ENCODE measurements at regions not wholly inside any gene's neighbourhood (a gene's known extent, or its start where the extent isn't known, plus 50 kb on each side); places are given as distances from the start of the nearest gene placed in this dataset.

DNA sequence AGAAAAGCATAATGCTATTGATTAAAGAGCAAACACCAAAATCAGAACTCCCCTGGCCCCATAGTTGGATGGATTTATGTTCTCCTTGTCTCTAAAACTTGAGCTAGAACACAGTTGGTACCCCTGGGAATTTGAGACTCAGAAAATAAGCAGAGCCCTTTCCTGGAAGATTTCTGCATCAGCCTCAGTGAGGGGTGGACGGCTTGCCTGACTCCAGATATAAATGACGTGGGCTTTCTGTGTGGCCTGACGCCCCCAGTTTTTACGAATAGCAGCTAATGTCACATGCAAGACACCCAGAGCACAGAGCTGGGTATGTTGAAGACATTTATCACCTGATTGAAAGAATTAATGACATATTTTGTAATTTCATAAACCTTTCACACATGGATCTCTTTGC, 130.8 kb downstream of the TRIM29 start:
- no peaks in the 10 kb centered on the region for H3K36me3 ChIP-seq (ENCODE audit: control insufficient read depth in 2 of 2, insufficient read depth in 2 of 2, low read length in 1 of 2)
- 89 to 90% methylated on average over 4 of the region's 4 CpGs for WGBS, 2 donors
- H3K27me3 ChIP-seq (ENCODE audit: control insufficient read depth in 1 of 2, insufficient read depth in 2 of 2, low read length in 2 of 2) = no peaks in the 10 kb centered on the region
- no peak overlapping the region for H3K4me3 ChIP-seq (ENCODE audit: low read depth in 1 of 2, low read length in 2 of 2)
- no peaks in the 10 kb centered on the region for H3K9me3 ChIP-seq (ENCODE audit: control insufficient read depth in 2 of 2, insufficient read depth in 1 of 2, low read depth in 1 of 2, low read length in 1 of 2)
- H3K27ac ChIP-seq (ENCODE audit: low read depth in 2 of 2, low read length in 1 of 2) = no peak overlapping the region
- H3K4me1 ChIP-seq (ENCODE audit: control insufficient read depth in 2 of 2, insufficient read depth in 2 of 2, low read length in 1 of 2) = peaks cover 0 to 14% of the 10 kb centered on the region in 2 donors

DNA sequence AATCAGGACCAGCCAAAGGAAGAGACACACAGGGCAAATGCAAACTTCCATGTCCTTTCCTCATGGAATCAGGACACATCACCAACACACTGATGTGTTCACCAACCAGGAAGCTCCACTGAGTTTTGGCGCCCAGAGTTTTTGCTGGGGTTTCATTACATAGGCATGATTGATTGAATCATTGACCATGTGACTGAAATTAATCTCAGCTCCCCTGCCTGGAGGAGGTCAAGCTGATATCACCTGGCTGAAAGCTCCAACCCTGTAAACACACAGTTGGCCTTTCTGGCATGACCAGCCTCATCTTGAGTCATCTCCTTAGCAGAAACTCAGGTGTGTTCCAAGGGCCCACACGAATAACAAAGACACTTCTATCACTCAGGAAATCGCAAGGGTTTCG, 133.2 kb downstream of the TRIM29 start:
- WGBS, 2 donors = 61 to 80% methylated on average over 4 of the region's 4 CpGs
- H3K4me1 ChIP-seq (ENCODE audit: control insufficient read depth in 2 of 2, insufficient read depth in 2 of 2, low read length in 1 of 2) = peaks cover 0 to 2% of the 10 kb centered on the region in 2 donors
- no peaks in the 10 kb centered on the region for H3K9me3 ChIP-seq (ENCODE audit: control insufficient read depth in 2 of 2, insufficient read depth in 1 of 2, low read depth in 1 of 2, low read length in 1 of 2)
- no peaks in the 10 kb centered on the region for H3K27me3 ChIP-seq (ENCODE audit: control insufficient read depth in 1 of 2, insufficient read depth in 2 of 2, low read length in 2 of 2)
- H3K36me3 ChIP-seq (ENCODE audit: control insufficient read depth in 2 of 2, insufficient read depth in 2 of 2, low read length in 1 of 2) = no peaks in the 10 kb centered on the region
- no peak overlapping the region for H3K27ac ChIP-seq (ENCODE audit: low read depth in 2 of 2, low read length in 1 of 2)
- no peak overlapping the region for H3K4me3 ChIP-seq (ENCODE audit: low read depth in 1 of 2, low read length in 2 of 2)

DNA sequence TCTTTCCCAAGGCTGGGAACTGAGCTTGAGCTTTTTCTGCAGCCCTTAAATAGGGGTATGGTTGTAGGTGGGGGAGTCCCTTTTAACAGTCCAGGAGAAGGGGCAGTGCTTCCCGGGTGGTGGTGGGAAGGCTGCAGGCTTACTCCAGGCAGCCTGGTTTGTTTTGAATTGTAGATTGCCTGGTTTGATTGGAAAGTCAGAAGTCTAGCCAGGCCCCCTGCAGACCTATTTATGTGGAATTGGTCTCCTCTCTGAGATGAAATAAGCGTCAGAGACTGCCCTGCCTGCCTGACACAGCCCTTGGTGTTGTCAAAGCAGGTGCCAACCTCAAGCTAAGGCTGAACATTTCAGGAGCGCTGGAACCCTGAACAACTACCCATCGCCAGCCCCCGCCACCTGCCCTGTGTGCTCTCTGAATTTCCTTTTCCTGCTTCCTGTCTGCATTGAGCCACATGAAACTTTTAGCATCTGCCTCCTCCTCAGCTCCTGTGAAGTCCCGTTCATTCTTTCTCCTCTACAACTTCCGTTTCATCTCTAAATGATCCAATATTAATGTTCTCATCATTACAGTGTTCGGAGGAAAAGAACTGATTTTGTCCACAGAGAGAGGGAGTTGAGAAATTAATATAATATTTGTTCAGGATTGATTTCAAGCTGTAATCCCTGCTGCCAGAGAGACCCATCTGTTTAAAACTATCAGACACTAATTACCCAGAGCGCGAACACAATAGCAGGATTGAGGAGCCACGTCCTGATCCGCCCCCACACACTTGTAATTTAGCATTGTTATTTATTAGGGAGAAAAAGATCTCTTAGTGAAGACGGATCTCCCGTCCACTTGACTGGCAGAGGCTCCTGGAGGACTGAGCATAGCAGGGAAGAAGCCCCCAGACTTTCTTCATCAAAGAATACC, 136.5 kb downstream of the TRIM29 start:
- Histone ChIP-seq H3K27ac (ENCODE audit: low read depth in 2 of 2, low read length in 1 of 2) (no peak overlapping the region), H3K4me3 (ENCODE audit: low read depth in 1 of 2, low read length in 2 of 2) (no peak overlapping the region), H3K27me3 (ENCODE audit: control insufficient read depth in 1 of 2, insufficient read depth in 2 of 2, low read length in 2 of 2) (no peaks in the 10 kb centered on the region), H3K36me3 (ENCODE audit: control insufficient read depth in 2 of 2, insufficient read depth in 2 of 2, low read length in 1 of 2) (no peaks in the 10 kb centered on the region), H3K9me3 (ENCODE audit: control insufficient read depth in 2 of 2, insufficient read depth in 1 of 2, low read depth in 1 of 2, low read length in 1 of 2) (no peaks in the 10 kb centered on the region), H3K4me1 (ENCODE audit: control insufficient read depth in 2 of 2, insufficient read depth in 2 of 2, low read length in 1 of 2) (no peaks in the 10 kb centered on the region)
- 49 to 56% methylated on average over 14 of the region's 14 CpGs for WGBS, 2 donors

DNA sequence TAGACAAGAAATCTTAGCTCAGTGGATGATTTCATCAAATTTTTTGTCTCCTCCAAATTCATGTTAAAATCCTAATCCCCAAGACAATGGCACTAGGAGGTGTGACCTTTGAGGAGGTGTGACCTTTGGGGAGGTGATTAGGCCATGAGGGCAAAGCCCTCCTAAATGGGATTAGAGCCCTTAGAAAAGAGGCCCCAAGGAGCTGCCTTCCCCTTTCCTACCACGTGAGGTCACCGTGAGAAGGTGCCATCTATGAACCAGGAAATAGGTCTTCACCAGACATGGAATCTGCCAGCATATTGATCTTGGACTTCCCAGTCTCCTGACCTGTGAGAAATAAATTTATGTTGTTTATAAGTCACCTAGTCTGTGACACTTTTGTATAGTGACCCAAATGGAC, 138.7 kb downstream of the TRIM29 start:
- H3K27ac ChIP-seq (ENCODE audit: low read depth in 2 of 2, low read length in 1 of 2) = no peak overlapping the region
- H3K36me3 ChIP-seq (ENCODE audit: control insufficient read depth in 2 of 2, insufficient read depth in 2 of 2, low read length in 1 of 2) = no peaks in the 10 kb centered on the region
- WGBS, 2 donors = 60 to 78% methylated on average over 2 of the region's 2 CpGs
- H3K27me3 ChIP-seq (ENCODE audit: control insufficient read depth in 1 of 2, insufficient read depth in 2 of 2, low read length in 2 of 2) = no peaks in the 10 kb centered on the region
- peaks cover 2 to 6% of the 10 kb centered on the region in 2 donors for H3K4me1 ChIP-seq (ENCODE audit: control insufficient read depth in 2 of 2, insufficient read depth in 2 of 2, low read length in 1 of 2)
- no peak overlapping the region for H3K4me3 ChIP-seq (ENCODE audit: low read depth in 1 of 2, low read length in 2 of 2)
- no peaks in the 10 kb centered on the region for H3K9me3 ChIP-seq (ENCODE audit: control insufficient read depth in 2 of 2, insufficient read depth in 1 of 2, low read depth in 1 of 2, low read length in 1 of 2)

DNA sequence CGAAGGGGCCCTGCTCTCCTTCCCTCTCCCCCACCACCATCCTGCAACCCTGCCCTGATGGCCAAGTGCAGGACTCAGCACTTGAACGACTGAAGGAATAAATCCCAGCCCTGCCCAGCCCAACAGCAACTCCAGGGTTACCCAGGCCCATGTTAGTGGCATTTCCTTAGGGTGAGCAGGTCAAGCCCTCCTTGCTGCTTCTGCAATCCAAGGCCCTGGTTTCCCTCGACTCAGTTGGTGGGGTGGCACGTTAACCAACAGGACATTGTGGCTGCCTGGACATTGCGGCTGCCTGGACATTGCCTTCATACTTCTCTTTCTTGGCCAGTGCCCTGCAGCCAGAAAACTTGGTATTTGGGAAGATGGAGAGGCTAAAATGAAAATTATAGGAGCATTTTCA, 141.4 kb downstream of the TRIM29 start:
- Histone ChIP-seq H3K4me1 (ENCODE audit: control insufficient read depth in 2 of 2, insufficient read depth in 2 of 2, low read length in 1 of 2) (peaks cover 2 to 21% of the 10 kb centered on the region in 2 donors), H3K27me3 (ENCODE audit: control insufficient read depth in 1 of 2, insufficient read depth in 2 of 2, low read length in 2 of 2) (no peaks in the 10 kb centered on the region), H3K36me3 (ENCODE audit: control insufficient read depth in 2 of 2, insufficient read depth in 2 of 2, low read length in 1 of 2) (no peaks in the 10 kb centered on the region), H3K9me3 (ENCODE audit: control insufficient read depth in 2 of 2, insufficient read depth in 1 of 2, low read depth in 1 of 2, low read length in 1 of 2) (no peaks in the 10 kb centered on the region), H3K4me3 (ENCODE audit: low read depth in 1 of 2, low read length in 2 of 2) (no peak overlapping the region), H3K27ac (ENCODE audit: low read depth in 2 of 2, low read length in 1 of 2) (no peak overlapping the region)
- WGBS, 2 donors = 77 to 78% methylated on average over 5 of the region's 5 CpGs

DNA sequence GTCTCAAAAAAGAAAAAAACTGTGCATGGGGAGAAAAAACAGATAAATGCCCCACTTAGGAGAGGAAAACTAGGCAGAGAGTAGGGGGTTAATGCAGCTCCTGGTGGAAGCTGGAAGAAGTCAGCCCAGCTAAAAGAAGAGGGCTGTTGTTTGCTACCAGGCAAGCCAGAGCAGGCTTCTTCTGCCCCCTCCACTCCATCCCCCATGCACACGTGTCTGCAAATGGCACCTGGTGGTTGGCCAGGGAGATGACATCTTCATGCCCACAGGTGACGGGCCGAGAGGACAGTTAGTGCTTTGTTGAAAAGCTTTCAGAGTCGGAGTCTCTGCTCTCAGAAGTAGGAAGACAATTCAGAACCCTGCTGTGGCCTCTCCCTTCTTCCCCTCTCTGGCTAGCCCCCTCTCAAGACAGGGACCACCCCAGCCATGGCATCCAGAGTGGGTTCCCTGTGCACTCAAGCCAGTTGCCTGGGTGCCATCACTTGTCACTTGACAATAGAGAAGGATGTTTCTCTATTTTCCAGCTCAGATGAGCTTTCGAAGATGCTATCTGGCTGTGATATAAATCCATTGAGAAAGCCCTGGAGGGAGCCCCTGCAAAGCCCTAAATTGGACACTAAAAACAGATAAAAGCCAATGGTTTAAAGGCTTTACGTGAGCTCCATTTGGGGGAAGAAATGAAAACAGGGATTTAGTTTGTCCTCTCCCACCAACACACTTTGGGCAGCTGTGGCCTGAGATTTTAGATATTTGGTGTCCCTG, 142.0 kb downstream of the TRIM29 start:
- Histone ChIP-seq H3K36me3 (ENCODE audit: control insufficient read depth in 2 of 2, insufficient read depth in 2 of 2, low read length in 1 of 2) (no peaks in the 10 kb centered on the region), H3K4me1 (ENCODE audit: control insufficient read depth in 2 of 2, insufficient read depth in 2 of 2, low read length in 1 of 2) (peaks cover 3 to 24% of the 10 kb centered on the region in 2 donors), H3K9me3 (ENCODE audit: control insufficient read depth in 2 of 2, insufficient read depth in 1 of 2, low read depth in 1 of 2, low read length in 1 of 2) (no peaks in the 10 kb centered on the region), H3K27ac (ENCODE audit: low read depth in 2 of 2, low read length in 1 of 2) (no peak overlapping the region), H3K27me3 (ENCODE audit: control insufficient read depth in 1 of 2, insufficient read depth in 2 of 2, low read length in 2 of 2) (no peaks in the 10 kb centered on the region), H3K4me3 (ENCODE audit: low read depth in 1 of 2, low read length in 2 of 2) (no peak overlapping the region)
- 52 to 68% methylated on average over 6 of the region's 6 CpGs for WGBS, 2 donors

- Histone ChIP-seq H3K36me3 (ENCODE audit: control insufficient read depth in 2 of 2, insufficient read depth in 2 of 2, low read length in 1 of 2) (no peaks in the 10 kb centered on the region), H3K27ac (ENCODE audit: low read depth in 2 of 2, low read length in 1 of 2) (peak overlapping the region; percentile 81 to 83), H3K4me1 (ENCODE audit: control insufficient read depth in 2 of 2, insufficient read depth in 2 of 2, low read length in 1 of 2) (peaks cover 8 to 27% of the 10 kb centered on the region in 2 donors), H3K27me3 (ENCODE audit: control insufficient read depth in 1 of 2, insufficient read depth in 2 of 2, low read length in 2 of 2) (no peaks in the 10 kb centered on the region), H3K4me3 (ENCODE audit: low read depth in 1 of 2, low read length in 2 of 2) (no peak overlapping the region), H3K9me3 (ENCODE audit: control insufficient read depth in 2 of 2, insufficient read depth in 1 of 2, low read depth in 1 of 2, low read length in 1 of 2) (no peaks in the 10 kb centered on the region)
- WGBS, 2 donors = 35 to 45% methylated on average over 4 of the region's 4 CpGs
Observed at GRCh38 chr11:119993722-119994121, 144.2 kb downstream of the TRIM29 start.

DNA sequence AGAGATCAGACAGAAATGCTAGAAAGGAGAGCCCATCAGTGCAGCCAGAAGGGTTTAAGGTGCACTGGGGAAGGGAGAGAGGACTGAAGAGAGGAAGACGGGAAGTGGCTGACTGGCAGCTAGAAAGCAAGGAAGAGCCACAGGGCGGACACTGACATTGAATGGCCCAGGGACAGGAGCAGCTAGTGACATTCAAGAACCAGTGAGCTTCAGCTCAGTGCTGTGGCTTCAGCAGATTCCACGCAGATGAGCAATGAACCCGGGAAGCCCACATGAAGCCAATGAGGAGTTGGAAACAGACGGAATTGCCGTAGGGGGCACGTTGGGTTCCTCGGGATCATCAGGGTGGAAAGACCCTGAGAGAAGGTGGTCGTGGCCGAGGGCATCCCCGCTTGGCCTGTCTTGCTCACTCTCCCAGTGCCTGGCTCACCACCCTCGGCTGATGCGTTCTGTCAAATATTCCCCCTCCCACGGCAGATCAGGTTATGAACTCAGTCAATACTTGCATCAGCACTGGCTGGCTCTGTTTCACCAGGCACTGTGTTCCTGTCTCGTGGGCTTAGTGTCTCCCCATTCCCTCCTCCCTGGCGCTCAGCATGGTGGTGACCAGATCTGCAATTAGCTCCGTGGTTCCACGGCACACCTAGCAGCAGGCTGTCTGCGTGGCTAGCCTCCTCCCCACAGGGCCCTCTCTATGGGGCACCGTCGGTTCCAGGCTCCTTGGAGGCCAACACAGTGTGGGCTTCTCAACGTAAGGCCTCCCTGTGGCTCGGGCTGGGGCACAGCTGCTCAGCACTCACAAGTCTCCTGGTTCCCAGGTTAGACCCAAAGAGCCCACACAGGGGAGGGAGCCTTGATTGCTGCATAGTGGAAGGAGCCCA, 145.5 kb downstream of the TRIM29 start:
- 83 to 86% methylated on average over 23 of the region's 23 CpGs for WGBS, 2 donors
- H3K27ac ChIP-seq (ENCODE audit: low read depth in 2 of 2, low read length in 1 of 2) = no peak overlapping the region

GRCh38 chr11:119991669-119992068, 146.2 kb downstream of the TRIM29 start:
- H3K27ac ChIP-seq (ENCODE audit: low read depth in 2 of 2, low read length in 1 of 2) = no peak overlapping the region
- 68 to 78% methylated on average over 3 of the region's 3 CpGs for WGBS, 2 donors
- peaks cover 8 to 27% of the 10 kb centered on the region in 2 donors for H3K4me1 ChIP-seq (ENCODE audit: control insufficient read depth in 2 of 2, insufficient read depth in 2 of 2, low read length in 1 of 2)
- H3K36me3 ChIP-seq (ENCODE audit: control insufficient read depth in 2 of 2, insufficient read depth in 2 of 2, low read length in 1 of 2) = no peaks in the 10 kb centered on the region
- H3K9me3 ChIP-seq (ENCODE audit: control insufficient read depth in 2 of 2, insufficient read depth in 1 of 2, low read depth in 1 of 2, low read length in 1 of 2) = no peaks in the 10 kb centered on the region
- no peak overlapping the region for H3K4me3 ChIP-seq (ENCODE audit: low read depth in 1 of 2, low read length in 2 of 2)
- H3K27me3 ChIP-seq (ENCODE audit: control insufficient read depth in 1 of 2, insufficient read depth in 2 of 2, low read length in 2 of 2) = no peaks in the 10 kb centered on the region

More for the DNA sequence above, 145.5 kb downstream of the TRIM29 start:
- Histone ChIP-seq H3K27me3 (ENCODE audit: control insufficient read depth in 1 of 2, insufficient read depth in 2 of 2, low read length in 2 of 2) (no peaks in the 10 kb centered on the region), H3K9me3 (ENCODE audit: control insufficient read depth in 2 of 2, insufficient read depth in 1 of 2, low read depth in 1 of 2, low read length in 1 of 2) (no peaks in the 10 kb centered on the region), H3K36me3 (ENCODE audit: control insufficient read depth in 2 of 2, insufficient read depth in 2 of 2, low read length in 1 of 2) (no peaks in the 10 kb centered on the region), H3K4me3 (ENCODE audit: low read depth in 1 of 2, low read length in 2 of 2) (no peak overlapping the region), H3K4me1 (ENCODE audit: control insufficient read depth in 2 of 2, insufficient read depth in 2 of 2, low read length in 1 of 2) (peaks cover 8 to 27% of the 10 kb centered on the region in 2 donors)
